ENCODE measurements at regions not wholly inside any gene's neighbourhood (a gene's known extent, or its start where the extent isn't known, plus 50 kb on each side); places are given as distances from the start of the nearest gene placed in this dataset.

- H3K9me3 ChIP-seq (ENCODE audit: insufficient read depth in 2 of 2, low read depth in 1 of 2, low read length in 1 of 2) = no peaks in the 10 kb centered on the region
- no peak overlapping the region for H3K23ac ChIP-seq (ENCODE audit: insufficient read length)
- no peaks in the 10 kb centered on the region for H4K20me1 ChIP-seq (replicated peaks in 1 of 2; ENCODE audit: control insufficient read depth in 1 of 2, insufficient read depth in 2 of 2, low read length in 2 of 2)
- no peak overlapping the region for H4K5ac ChIP-seq (ENCODE audit: insufficient read length, low read depth, low read length)
- H2BK20ac ChIP-seq (ENCODE audit: low read length) = no peak overlapping the region
- H3K4ac ChIP-seq (replicated peaks; ENCODE audit: insufficient read length, low read depth, low read length) = no peak overlapping the region
- POLR2A ChIA-PET (ENCODE audit: partially characterized antibody) = interaction anchor here (0.5 kb wide), 1 partner anchor 69 kb away, joined by 3 read pairs; no protein-coding TSS in a partner anchor
- no peak overlapping the region for H3K9ac ChIP-seq (replicated peaks in 1 of 4; ENCODE audit: extremely low read depth in 1 of 4, low read depth in 3 of 4, low read length in 3 of 4)
- FAIRE-seq (no peak), DNase-seq (ENCODE audit: low read depth in 1 of 2, low spot score in 2 of 2) (no peak)
- TF ChIP-seq SIRT6 (IDR thresholded peaks at IDR 0.05; ENCODE audit: low read length) = no peak
- no peak overlapping the region for H3K4me2 ChIP-seq (ENCODE audit: insufficient read depth in 1 of 2, low read depth in 2 of 2, low read length in 2 of 2)
- H3K4me3 ChIP-seq (ENCODE audit: extremely low read depth in 1 of 4, insufficient read depth in 2 of 4, low read depth in 3 of 4, low read length in 4 of 4) = no peak overlapping the region
- no peak overlapping the region for H2BK15ac ChIP-seq (ENCODE audit: low read length)
- H2AFZ ChIP-seq (ENCODE audit: low read length) = no peak overlapping the region
- CTCF ChIA-PET (ENCODE audit: partially characterized antibody) = interaction anchor here (0.8 to 1.0 kb wide), 2 partner anchors 9 to 101 kb away, joined by 3 to 4 read pairs; no protein-coding TSS in a partner anchor
- H4K91ac ChIP-seq (replicated peaks; ENCODE audit: insufficient read length, low read length) = no peak overlapping the region
- H2AK5ac ChIP-seq (ENCODE audit: low read depth, low read length) = no peak overlapping the region
- no peak overlapping the region for H3K27ac ChIP-seq (ENCODE audit: low read depth, low read length)
- 90% methylated on average over 11 of the region's 11 CpGs; no CpG with 5 or more reads in 1 of the 2 experiments for WGBS, 2 experiments (ENCODE audit: extremely low coverage in 1 of 2, insufficient coverage in 1 of 2, insufficient read length in 1 of 2, insufficient replicate concordance in 2 of 2, low coverage in 1 of 2, low lambda C conversion rate in 2 of 2, missing lambda C conversion rate in 1 of 2)
- H2BK12ac ChIP-seq (ENCODE audit: low read depth, low read length) = no peak overlapping the region
- no peak overlapping the region for H3K56ac ChIP-seq (replicated peaks; ENCODE audit: insufficient read length, low read depth, low read length)
- H4K8ac ChIP-seq (ENCODE audit: extremely low read depth, insufficient read depth, low read length) = no peak overlapping the region
- H3K79me1 ChIP-seq (ENCODE audit: low read depth, low read length) = no peaks in the 10 kb centered on the region
- no peaks in the 10 kb centered on the region for H3K23me2 ChIP-seq (ENCODE audit: low read depth, low read length)
- H3K14ac ChIP-seq (ENCODE audit: insufficient read length) = no peak overlapping the region
- H3K18ac ChIP-seq (ENCODE audit: extremely low read depth, low read length) = no peak overlapping the region
- no peaks in the 10 kb centered on the region for H3K36me3 ChIP-seq (ENCODE audit: control insufficient read depth in 2 of 4, insufficient read depth in 4 of 4, low read length in 3 of 4)
- no peak overlapping the region for H2BK120ac ChIP-seq (replicated peaks; ENCODE audit: low read depth, low read length)
- no peaks in the 10 kb centered on the region; a peak in 2 of 7 replicates for H3K4me1 ChIP-seq (replicated peaks in 1 of 4; ENCODE audit: control insufficient read depth in 3 of 4, insufficient read depth in 4 of 4, low read length in 3 of 4)
- H3K79me2 ChIP-seq (ENCODE audit: control insufficient read depth in 1 of 2, insufficient read depth in 2 of 2, low read length in 2 of 2) = no peaks in the 10 kb centered on the region
- H2BK5ac ChIP-seq (ENCODE audit: low read depth, low read length) = no peak overlapping the region
- no peaks in the 10 kb centered on the region for H3K27me3 ChIP-seq (replicated peaks in 1 of 4; ENCODE audit: control insufficient read depth in 3 of 4, extremely low read depth in 1 of 4, insufficient read depth in 3 of 4, low read length in 3 of 4)
These were observed 78.4 kb upstream of the NANOS1 start for GRCh38 chr10:118950997-118951637.

Measured in H1 (cell line).